Activated CD4-positive, alpha-beta T cell treated with anti-CD3 and anti-CD28 coated beads, Interleukin-2, amount 10 ng/mL, durations not matched to agents 7 days and 5 days (primary cell): ENCODE measurements at regions not wholly inside any gene's neighbourhood (a gene's known extent, or its start where the extent isn't known, plus 50 kb on each side); places are given as distances from the start of the nearest gene placed in this dataset.
"Not testable (repeated sequence)": the region's sequence is repeated elsewhere in the genome, so short reads cannot be mapped to it uniquely, and the experiment has no call there.

Experiments
- CTCF ChIA-PET: fragments of 350-600 bp; sonication (Branson Sonifier 250); formaldehyde crosslinking; loops from one replicate; lab custom pipeline; 2021; ENCODE audit warnings: antibody characterized with exemption; lab: Charles Lee
- POLR2A ChIA-PET: fragments of 350-600 bp; sonication (Branson Sonifier 250); formaldehyde crosslinking; loops from one replicate; lab custom pipeline; 2021; ENCODE audit warnings: antibody characterized with exemption; lab: Charles Lee
- DNase-seq: peaks from one replicate; pipeline ENCODE4 v3.0.0-alpha.2; 2020
- H3K27ac Mint-ChIP-seq: one replicate; pipeline ENCODE4 v1.8.0; 2021; ENCODE audit warnings: mild to moderate bottlenecking, moderate library complexity, mixed read lengths
- H3K27me3 Mint-ChIP-seq: one replicate; pipeline ENCODE4 v1.8.0; 2021; ENCODE audit warnings: mixed read lengths
- H3K36me3 Mint-ChIP-seq: one replicate; pipeline ENCODE4 v1.8.0; 2021; ENCODE audit warnings: low read depth, mixed read lengths
- H3K4me1 Mint-ChIP-seq: one replicate; pipeline ENCODE4 v1.8.0; 2021; ENCODE audit warnings: mixed read lengths
- H3K4me3 Mint-ChIP-seq: one replicate; pipeline ENCODE4 v1.8.0; 2021; ENCODE audit warnings: mild to moderate bottlenecking, moderate library complexity, mixed read lengths
- H3K9me3 Mint-ChIP-seq: one replicate; pipeline ENCODE4 v1.8.0; 2021; ENCODE audit warnings: mixed read lengths

- Mint-ChIP-seq H3K36me3 (no peaks in the 10 kb centered on the region), H3K4me1 (no peaks in the 10 kb centered on the region), H3K27ac (no peak overlapping the region), H3K4me3 (no peak overlapping the region), H3K9me3 (peaks cover 2% of the 10 kb centered on the region), H3K27me3 (no peaks in the 10 kb centered on the region)
- CTCF ChIA-PET, result no interaction called here
- POLR2A ChIA-PET, result no interaction called here
- no peak for DNase-seq
Observed at GRCh38 chr14:62455446-62455845, 589.8 kb downstream of the KCNH5 start.

GRCh38 chr14:62462988-62463387 lies 582.3 kb downstream of the KCNH5 start:
- H3K27me3 Mint-ChIP-seq, result no peaks in the 10 kb centered on the region
- no peak overlapping the region for H3K27ac Mint-ChIP-seq
- ChIA-PET POLR2A (no interaction called here), CTCF (no interaction called here)
- no peak overlapping the region for H3K4me3 Mint-ChIP-seq
- H3K9me3 Mint-ChIP-seq, result no peaks in the 10 kb centered on the region
- H3K36me3 Mint-ChIP-seq, result no peaks in the 10 kb centered on the region
- DNase-seq, result no peak
- no peaks in the 10 kb centered on the region for H3K4me1 Mint-ChIP-seq

- no peak overlapping the region for H3K27ac Mint-ChIP-seq
- H3K4me1 Mint-ChIP-seq, result no peaks in the 10 kb centered on the region
- H3K9me3 Mint-ChIP-seq, result no peaks in the 10 kb centered on the region
- DNase-seq, result no peak
- ChIA-PET CTCF (no interaction called here), POLR2A (no interaction called here)
- no peaks in the 10 kb centered on the region for H3K36me3 Mint-ChIP-seq
- H3K27me3 Mint-ChIP-seq, result no peaks in the 10 kb centered on the region
- H3K4me3 Mint-ChIP-seq, result no peak overlapping the region
Observed at GRCh38 chr14:62468946-62469345, 576.3 kb downstream of the KCNH5 start.

- no peak overlapping the region for H3K27ac Mint-ChIP-seq
- H3K36me3 Mint-ChIP-seq, result no peaks in the 10 kb centered on the region
- no peaks in the 10 kb centered on the region for H3K4me1 Mint-ChIP-seq
- no peak for DNase-seq
- H3K9me3 Mint-ChIP-seq, result no peaks in the 10 kb centered on the region
- H3K4me3 Mint-ChIP-seq, result no peak overlapping the region
- ChIA-PET CTCF (no interaction called here), POLR2A (no interaction called here)
- no peaks in the 10 kb centered on the region for H3K27me3 Mint-ChIP-seq
Observed at GRCh38 chr14:62470935-62471334, 574.3 kb downstream of the KCNH5 start.

- Mint-ChIP-seq H3K36me3 (no peaks in the 10 kb centered on the region), H3K4me3 (no peak overlapping the region), H3K4me1 (no peaks in the 10 kb centered on the region), H3K27ac (no peak overlapping the region), H3K9me3 (peaks cover 10% of the 10 kb centered on the region), H3K27me3 (no peaks in the 10 kb centered on the region)
- ChIA-PET CTCF (no interaction called here), POLR2A (no interaction called here)
- DNase-seq, result no peak
Observed at GRCh38 chr14:62491146-62491545, 554.1 kb downstream of the KCNH5 start.

- no peak for DNase-seq
- Mint-ChIP-seq H3K36me3 (no peaks in the 10 kb centered on the region), H3K4me3 (no peak overlapping the region), H3K27me3 (no peaks in the 10 kb centered on the region), H3K4me1 (no peaks in the 10 kb centered on the region), H3K27ac (no peak overlapping the region), H3K9me3 (peaks cover 24% of the 10 kb centered on the region)
- POLR2A ChIA-PET, result no interaction called here
- CTCF ChIA-PET, result no interaction called here
Observed at GRCh38 chr14:62497708-62498107, 547.5 kb downstream of the KCNH5 start.

GRCh38 chr14:62501021-62501750 lies 544.1 kb downstream of the KCNH5 start:
- H3K4me3 Mint-ChIP-seq, result no peak overlapping the region
- H3K36me3 Mint-ChIP-seq, result no peaks in the 10 kb centered on the region
- H3K27me3 Mint-ChIP-seq, result no peaks in the 10 kb centered on the region
- H3K4me1 Mint-ChIP-seq, result no peaks in the 10 kb centered on the region
- no peak for DNase-seq
- POLR2A ChIA-PET, result no interaction called here
- peaks cover 16% of the 10 kb centered on the region for H3K9me3 Mint-ChIP-seq
- CTCF ChIA-PET, result no interaction called here
- H3K27ac Mint-ChIP-seq, result no peak overlapping the region

GRCh38 chr14:62505045-62505444 lies 540.2 kb downstream of the KCNH5 start:
- Mint-ChIP-seq H3K4me1 (no peaks in the 10 kb centered on the region), H3K9me3 (peaks cover 6% of the 10 kb centered on the region), H3K36me3 (no peaks in the 10 kb centered on the region), H3K27ac (no peak overlapping the region), H3K4me3 (no peak overlapping the region), H3K27me3 (no peaks in the 10 kb centered on the region)
- CTCF ChIA-PET, result no interaction called here
- no peak for DNase-seq
- POLR2A ChIA-PET, result no interaction called here

- H3K4me3 Mint-ChIP-seq, CTCF ChIA-PET, POLR2A ChIA-PET, H3K27ac Mint-ChIP-seq, DNase-seq, H3K27me3 Mint-ChIP-seq, H3K36me3 Mint-ChIP-seq, H3K4me1 Mint-ChIP-seq: not testable (repeated sequence)
- H3K9me3 Mint-ChIP-seq, result peaks cover 30% of the 10 kb centered on the region
Observed at GRCh38 chr14:62521309-62521708, 523.9 kb downstream of the KCNH5 start.

GRCh38 chr14:62528296-62528695 lies 517.0 kb downstream of the KCNH5 start:
- no peak for DNase-seq
- Mint-ChIP-seq H3K4me3 (no peak overlapping the region), H3K36me3 (no peaks in the 10 kb centered on the region), H3K9me3 (peaks cover 13% of the 10 kb centered on the region), H3K4me1 (no peaks in the 10 kb centered on the region), H3K27me3 (no peaks in the 10 kb centered on the region), H3K27ac (no peak overlapping the region)
- ChIA-PET CTCF (no interaction called here), POLR2A (no interaction called here)

GRCh38 chr14:62532181-62532580 lies 513.1 kb downstream of the KCNH5 start:
- ChIA-PET POLR2A (no interaction called here), CTCF (no interaction called here)
- Mint-ChIP-seq H3K4me3 (no peak overlapping the region), H3K27me3 (no peaks in the 10 kb centered on the region), H3K4me1 (no peaks in the 10 kb centered on the region), H3K36me3 (no peaks in the 10 kb centered on the region), H3K27ac (no peak overlapping the region), H3K9me3 (peaks cover 8% of the 10 kb centered on the region)
- no peak for DNase-seq

GRCh38 chr14:62546862-62547474 lies 498.3 kb downstream of the KCNH5 start:
- ChIA-PET CTCF (no interaction called here), POLR2A (no interaction called here)
- no peaks in the 10 kb centered on the region for H3K4me1 Mint-ChIP-seq
- no peaks in the 10 kb centered on the region for H3K36me3 Mint-ChIP-seq
- no peak overlapping the region for H3K27ac Mint-ChIP-seq
- DNase-seq, result no peak
- peaks cover 11% of the 10 kb centered on the region for H3K9me3 Mint-ChIP-seq
- no peak overlapping the region for H3K4me3 Mint-ChIP-seq
- no peaks in the 10 kb centered on the region for H3K27me3 Mint-ChIP-seq

- Mint-ChIP-seq H3K4me1 (no peaks in the 10 kb centered on the region), H3K27ac (no peak overlapping the region), H3K36me3 (no peaks in the 10 kb centered on the region), H3K27me3 (no peaks in the 10 kb centered on the region), H3K9me3 (peaks cover 3% of the 10 kb centered on the region), H3K4me3 (no peak overlapping the region)
- DNase-seq, result no peak
- ChIA-PET POLR2A (no interaction called here), CTCF (no interaction called here)
Observed at GRCh38 chr14:62557416-62557815, 487.8 kb downstream of the KCNH5 start.

- H3K27ac Mint-ChIP-seq, result no peak overlapping the region
- CTCF ChIA-PET, result no interaction called here
- no peaks in the 10 kb centered on the region for H3K27me3 Mint-ChIP-seq
- H3K36me3 Mint-ChIP-seq, result no peaks in the 10 kb centered on the region
- POLR2A ChIA-PET, result no interaction called here
- H3K4me1 Mint-ChIP-seq, result no peaks in the 10 kb centered on the region
- H3K9me3 Mint-ChIP-seq, result peaks cover 3% of the 10 kb centered on the region
- no peak for DNase-seq
- no peak overlapping the region for H3K4me3 Mint-ChIP-seq
Observed at GRCh38 chr14:62558451-62558850, 486.8 kb downstream of the KCNH5 start.
